GM13977 (cell line): ENCODE measurements at regions not wholly inside any gene's neighbourhood (a gene's known extent, or its start where the extent isn't known, plus 50 kb on each side); places are given as distances from the start of the nearest gene placed in this dataset.

Experiments
- DNase-seq: peaks from one replicate; pipeline ENCODE4 v3.0.0; 2012; ENCODE audit warnings: low spot score
- in situ Hi-C: fragments of 300-500 bp; cut with MboI; formaldehyde crosslinking; loops from one replicate; pipeline ENCODE4 v1.12.0; 2022; ENCODE audit warnings: low sequenced_read_pairs, low pct_unique_long_range_greater_than_20kb, mixed read lengths, inconsistent platforms; ENCODE audit not compliant: unreplicated experiment
- TF ChIP-seq, protein P1 (sequence below): IDR thresholded peaks from 2 replicates; pipeline ENCODE4 v1.5.1; 2012; ENCODE audit warnings: mild to moderate bottlenecking, control low read depth; ENCODE audit not compliant: insufficient read depth; ENCODE audit errors: extremely low read depth, missing control alignments

- in situ Hi-C loops = no loop called here
- DNase-seq = no peak
- TF ChIP-seq, protein P1, sequence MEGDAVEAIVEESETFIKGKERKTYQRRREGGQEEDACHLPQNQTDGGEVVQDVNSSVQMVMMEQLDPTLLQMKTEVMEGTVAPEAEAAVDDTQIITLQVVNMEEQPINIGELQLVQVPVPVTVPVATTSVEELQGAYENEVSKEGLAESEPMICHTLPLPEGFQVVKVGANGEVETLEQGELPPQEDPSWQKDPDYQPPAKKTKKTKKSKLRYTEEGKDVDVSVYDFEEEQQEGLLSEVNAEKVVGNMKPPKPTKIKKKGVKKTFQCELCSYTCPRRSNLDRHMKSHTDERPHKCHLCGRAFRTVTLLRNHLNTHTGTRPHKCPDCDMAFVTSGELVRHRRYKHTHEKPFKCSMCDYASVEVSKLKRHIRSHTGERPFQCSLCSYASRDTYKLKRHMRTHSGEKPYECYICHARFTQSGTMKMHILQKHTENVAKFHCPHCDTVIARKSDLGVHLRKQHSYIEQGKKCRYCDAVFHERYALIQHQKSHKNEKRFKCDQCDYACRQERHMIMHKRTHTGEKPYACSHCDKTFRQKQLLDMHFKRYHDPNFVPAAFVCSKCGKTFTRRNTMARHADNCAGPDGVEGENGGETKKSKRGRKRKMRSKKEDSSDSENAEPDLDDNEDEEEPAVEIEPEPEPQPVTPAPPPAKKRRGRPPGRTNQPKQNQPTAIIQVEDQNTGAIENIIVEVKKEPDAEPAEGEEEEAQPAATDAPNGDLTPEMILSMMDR = no peak
Observed at GRCh38 chr2:236688157-236688556, 118.5 kb downstream of the ACKR3 start.

DNA sequence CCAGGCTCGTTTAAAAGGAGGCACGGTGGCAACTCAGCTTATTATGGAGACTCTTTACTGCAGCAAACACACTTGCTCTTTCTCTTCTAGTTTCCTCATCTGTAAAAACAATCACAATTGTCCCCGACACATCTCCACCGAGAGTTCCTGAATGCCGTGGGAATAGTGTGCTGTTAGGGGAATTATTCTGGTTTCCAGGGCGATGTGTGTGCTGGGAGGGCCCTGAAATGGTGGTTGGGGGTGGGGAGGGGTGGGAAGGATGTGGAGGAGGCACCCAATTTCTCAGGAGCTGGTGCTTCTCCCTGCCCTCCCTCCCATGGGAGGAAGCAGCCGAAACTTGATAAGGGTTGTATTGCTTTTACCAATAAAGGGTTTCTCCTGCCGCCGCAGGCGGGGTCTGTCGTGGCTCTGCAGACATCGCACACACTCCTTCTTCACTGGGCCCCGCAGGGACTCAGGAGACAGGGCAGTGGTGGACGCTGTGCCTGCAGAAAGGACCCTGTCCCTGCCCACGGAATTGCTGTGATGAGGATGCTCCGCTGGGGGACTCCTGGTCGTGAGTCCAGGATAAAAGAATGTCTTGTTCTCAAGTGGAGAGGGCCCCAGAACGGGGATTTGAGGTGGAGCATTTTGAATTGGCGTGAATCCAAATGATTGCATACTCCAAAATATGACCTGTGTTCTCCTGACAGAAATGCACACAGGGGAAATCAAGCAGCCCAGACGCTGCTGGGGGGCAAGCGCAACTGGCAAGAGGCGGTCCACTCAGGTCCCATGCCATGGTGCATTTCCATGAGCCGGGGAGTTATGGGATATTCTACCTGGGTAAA lies 119.2 kb downstream of the ACKR3 start:
- DNase-seq = no peak
- TF ChIP-seq, protein P1 = no peak
- in situ Hi-C loops = no loop called here

DNA sequence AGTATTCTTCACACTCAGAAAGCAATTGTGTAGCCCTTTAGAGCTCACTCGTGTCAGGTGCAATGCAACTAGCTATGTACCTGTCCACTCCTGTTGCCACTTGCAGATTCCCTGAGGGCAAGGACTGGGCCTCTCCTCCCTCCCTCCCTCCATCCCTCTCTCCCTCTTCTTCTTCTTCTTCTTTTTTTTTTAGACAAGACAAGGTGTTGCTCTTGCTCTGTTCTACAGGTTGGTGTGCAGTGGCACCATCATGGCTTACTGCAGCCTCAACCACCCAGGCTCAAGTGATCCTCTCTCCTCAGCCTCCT lies 119.7 kb downstream of the ACKR3 start:
- in situ Hi-C loops = no loop called here
- no peak for DNase-seq
- TF ChIP-seq, protein P1 = no peak

DNA sequence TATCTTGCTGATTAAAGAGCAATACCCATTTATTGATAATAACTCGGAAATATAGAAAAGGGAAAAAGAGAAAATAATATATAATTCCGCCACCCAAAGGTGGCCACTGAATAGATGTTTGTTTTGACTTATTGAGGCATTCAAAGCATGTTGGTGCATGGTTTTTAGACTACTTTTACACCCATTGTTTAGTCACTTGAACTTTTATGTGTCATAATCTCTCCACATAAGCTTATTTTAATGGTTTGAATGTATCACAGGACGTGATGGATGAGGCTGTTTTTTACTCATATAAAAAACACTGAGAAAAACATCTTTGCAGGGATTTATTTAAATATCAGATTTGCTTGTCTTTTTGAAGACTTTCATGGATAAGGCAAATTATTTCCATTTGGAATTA lies 120.4 kb downstream of the ACKR3 start:
- in situ Hi-C loops = no loop called here
- TF ChIP-seq, protein P1 = no peak
- DNase-seq = no peak

GRCh38 chr2:236690726-236691125 lies 121.1 kb downstream of the ACKR3 start:
- TF ChIP-seq, protein P1 = no peak
- in situ Hi-C loops = no loop called here
- DNase-seq = no peak

- in situ Hi-C loops = no loop called here
- peak; percentile 31 for DNase-seq
- TF ChIP-seq, protein P1 = no peak
Observed at GRCh38 chr2:236691799-236692167, 122.2 kb downstream of the ACKR3 start.
